NCI-H187 (cell line): ENCODE measurements at regions not wholly inside any gene's neighbourhood (a gene's known extent, or its start where the extent isn't known, plus 50 kb on each side); places are given as distances from the start of the nearest gene placed in this dataset.
"Not testable (repeated sequence)": the region's sequence is repeated elsewhere in the genome, so short reads cannot be mapped to it uniquely, and the experiment has no call there.

ENCODE experiments used
- DNase-seq, 2 experiments: peaks; one replicate each; lab custom pipeline; 2025; lab: John Stamatoyannopoulos, UW

GRCh38 chr12:20126601-20127000 lies 241.7 kb upstream of the PDE3A start:
- DNase-seq = no peak

GRCh38 chr12:20127413-20127812 lies 240.9 kb upstream of the PDE3A start:
- no peak for DNase-seq

GRCh38 chr12:20128928-20129327 lies 239.4 kb upstream of the PDE3A start:
- no peak for DNase-seq

- no peak for DNase-seq
These were observed 235.5 kb upstream of the PDE3A start for GRCh38 chr12:20132818-20133217.

- DNase-seq = no peak
These were observed 233.7 kb upstream of the PDE3A start for GRCh38 chr12:20134652-20135051.

GRCh38 chr12:20140751-20141150 lies 227.6 kb upstream of the PDE3A start:
- no peak for DNase-seq

GRCh38 chr12:20142316-20142715 lies 226.0 kb upstream of the PDE3A start:
- no peak for DNase-seq

- no peak for DNase-seq
These were observed 225.4 kb upstream of the PDE3A start for GRCh38 chr12:20142956-20143355.

- no peak for DNase-seq
These were observed 224.0 kb upstream of the PDE3A start for GRCh38 chr12:20144341-20144740.

- no peak for DNase-seq
These were observed 220.1 kb upstream of the PDE3A start for GRCh38 chr12:20148241-20148640.

GRCh38 chr12:20150835-20151422 lies 217.4 kb upstream of the PDE3A start:
- peak; percentile 33 to 56 for DNase-seq

- DNase-seq = no peak
These were observed 214.3 kb upstream of the PDE3A start for GRCh38 chr12:20154052-20154451.

GRCh38 chr12:20155374-20155773 lies 213.0 kb upstream of the PDE3A start:
- no peak for DNase-seq

GRCh38 chr12:20160899-20161298 lies 207.4 kb upstream of the PDE3A start:
- DNase-seq = not testable (repeated sequence)

GRCh38 chr12:20174528-20175175 lies 193.7 kb upstream of the PDE3A start:
- no peak for DNase-seq

GRCh38 chr12:20175704-20176388 lies 192.5 kb upstream of the PDE3A start:
- no peak for DNase-seq

GRCh38 chr12:20181416-20182180 lies 186.7 kb upstream of the PDE3A start:
- DNase-seq = no peak

GRCh38 chr12:20183563-20183962 lies 184.8 kb upstream of the PDE3A start:
- no peak for DNase-seq

- DNase-seq = no peak
These were observed 183.8 kb upstream of the PDE3A start for GRCh38 chr12:20184514-20184913.

GRCh38 chr12:20187456-20187855 lies 180.9 kb upstream of the PDE3A start:
- no peak for DNase-seq

GRCh38 chr12:20188930-20189653 lies 179.2 kb upstream of the PDE3A start:
- DNase-seq = no peak

GRCh38 chr12:20189767-20190166 lies 178.6 kb upstream of the PDE3A start:
- no peak for DNase-seq
